Caco-2 (cell line): ENCODE measurements at regions not wholly inside any gene's neighbourhood (a gene's known extent, or its start where the extent isn't known, plus 50 kb on each side); places are given as distances from the start of the nearest gene placed in this dataset.
A peak's percentile ranks its signal among the peaks of the same experiment; 100 is the strongest.

Experiments used
- BruUV-seq: library from RNA; stranded (reverse); fragments of 400-500 nt; replicated peaks from 2 replicates; lab custom pipeline; 2021; lab: Mats Ljungman, UMichigan
- CTCF ChIA-PET: fragments of 300-600 bp; sonication (Branson Sonifier 250); formaldehyde crosslinking; loops from one replicate; lab custom pipeline; 2022; ENCODE audit warnings: antibody characterized with exemption; lab: Charles Lee
- POLR2A ChIA-PET: fragments of 300-600 bp; sonication (Branson Sonifier 250); formaldehyde crosslinking; loops from one replicate; lab custom pipeline; 2022; ENCODE audit warnings: antibody characterized with exemption; lab: Charles Lee
- DNase-seq, 2 experiments: peaks; one replicate each; pipeline versions ENCODE4 v3.0.0 to v3.0.0-alpha.2; 2020 to 2022
- H3K27me3 ChIP-seq: replicated peaks from 2 replicates; pipeline ENCODE4 v1.6.0; 2011; ENCODE audit warnings: low read length; ENCODE audit not compliant: control insufficient read depth, insufficient read depth
- H3K36me3 ChIP-seq: 2 replicates; pipeline ENCODE4 v1.5.1; 2011; ENCODE audit warnings: low read length; ENCODE audit not compliant: control insufficient read depth, insufficient read depth
- H3K4me1 ChIP-seq: fragments of 250-450 bp; sonication (Bioruptor Pico); 2 replicates; pipeline ENCODE4 v1.5.1; 2020; ENCODE audit warnings: mild to moderate bottlenecking
- H3K4me3 ChIP-seq: 2 replicates; pipeline ENCODE4 v1.5.1; 2011; ENCODE audit warnings: low read depth, mild to moderate bottlenecking, control low read depth, low read length
- H3K9me3 ChIP-seq: fragments of 250-450 bp; sonication (Bioruptor Pico); 2 replicates; pipeline ENCODE4 v1.5.1; 2020; ENCODE audit warnings: mild to moderate bottlenecking, moderate library complexity
- H3K27ac Mint-ChIP-seq: one replicate; pipeline ENCODE4 v1.8.0; 2022; ENCODE audit warnings: mixed read lengths; ENCODE audit not compliant: unreplicated experiment
- H3K27me3 Mint-ChIP-seq: one replicate; pipeline ENCODE4 v1.8.0; 2022; ENCODE audit warnings: mixed read lengths; ENCODE audit not compliant: insufficient read depth, unreplicated experiment
- H3K36me3 Mint-ChIP-seq: one replicate; pipeline ENCODE4 v1.8.0; 2022; ENCODE audit warnings: mild to moderate bottlenecking, mixed read lengths; ENCODE audit not compliant: insufficient read depth, unreplicated experiment
- H3K4me1 Mint-ChIP-seq: one replicate; pipeline ENCODE4 v1.8.0; 2022; ENCODE audit warnings: low read depth, mixed read lengths; ENCODE audit not compliant: unreplicated experiment
- H3K4me3 Mint-ChIP-seq: one replicate; pipeline ENCODE4 v1.8.0; 2022; ENCODE audit warnings: mild to moderate bottlenecking, moderate library complexity, mixed read lengths; ENCODE audit not compliant: unreplicated experiment
- H3K9me3 Mint-ChIP-seq: one replicate; pipeline ENCODE4 v1.8.0; 2022; ENCODE audit warnings: mixed read lengths; ENCODE audit not compliant: unreplicated experiment
- intact Hi-C: fragments of 100-400 bp; cut with micrococcal nuclease; formaldehyde crosslinking; loops from one replicate; pipeline ENCODE4 v1.10.0; 2022; ENCODE audit not compliant: unreplicated experiment
- TF ChIP-seq, protein P1 (sequence below), 2 experiments: fragments of 200-600 bp in 1 of 2; IDR thresholded peaks; 1 replicate in 1 of 2; 2 replicates in 1 of 2; pipeline versions ENCODE4 v1.5.1 to v1.8.0; 2011 to 2022; ENCODE audit warnings: antibody characterized with exemption in 1 of 2, control low read depth in 1 of 2, inconsistent platforms in 1 of 2, low read depth in 1 of 2, low read length in 1 of 2, mild to moderate bottlenecking in 1 of 2, moderate library complexity in 1 of 2; ENCODE audit not compliant: insufficient read depth in 1 of 2, severe bottlenecking in 1 of 2, unreplicated experiment in 1 of 2

DNA sequence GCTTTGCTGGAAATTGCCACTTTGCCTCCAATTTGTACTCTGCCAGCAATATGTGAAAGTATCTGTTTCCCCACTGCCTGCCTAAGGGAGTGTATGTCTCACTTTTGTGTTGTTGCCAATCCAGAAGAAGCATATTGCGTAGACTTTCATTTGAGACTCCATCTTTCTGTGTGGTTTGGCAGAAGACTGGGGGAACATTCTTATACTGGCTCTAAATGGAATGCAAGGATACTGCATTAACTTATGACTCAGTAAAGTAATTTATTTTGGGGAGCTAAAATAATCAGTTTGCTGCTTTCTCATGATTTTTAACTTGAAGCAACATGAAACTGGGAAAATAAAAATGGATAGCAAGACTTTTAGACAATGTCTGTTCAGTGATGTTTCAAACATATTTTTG is 107.7 kb upstream of the TMPRSS2 start:
- no TSS peak for BruUV-seq
- Histone ChIP-seq H3K4me1 (peaks cover 23% of the 10 kb centered on the region), H3K27me3 (no peaks in the 10 kb centered on the region), H3K36me3 (no peaks in the 10 kb centered on the region), H3K9me3 (no peaks in the 10 kb centered on the region), H3K4me3 (no peak overlapping the region)
- POLR2A ChIA-PET = no interaction called here
- Mint-ChIP-seq H3K27me3 (no peaks in the 10 kb centered on the region), H3K4me1 (peaks cover 13% of the 10 kb centered on the region), H3K4me3 (no peak overlapping the region), H3K9me3 (peaks cover 7% of the 10 kb centered on the region), H3K36me3 (no peaks in the 10 kb centered on the region), H3K27ac (no peak overlapping the region)
- CTCF ChIA-PET = interaction anchor here (1.6 kb wide), 1 partner anchor 100 kb away, joined by 5 read pairs; no protein-coding TSS in a partner anchor
- intact Hi-C loops = no loop called here
- TF ChIP-seq, protein P1, sequence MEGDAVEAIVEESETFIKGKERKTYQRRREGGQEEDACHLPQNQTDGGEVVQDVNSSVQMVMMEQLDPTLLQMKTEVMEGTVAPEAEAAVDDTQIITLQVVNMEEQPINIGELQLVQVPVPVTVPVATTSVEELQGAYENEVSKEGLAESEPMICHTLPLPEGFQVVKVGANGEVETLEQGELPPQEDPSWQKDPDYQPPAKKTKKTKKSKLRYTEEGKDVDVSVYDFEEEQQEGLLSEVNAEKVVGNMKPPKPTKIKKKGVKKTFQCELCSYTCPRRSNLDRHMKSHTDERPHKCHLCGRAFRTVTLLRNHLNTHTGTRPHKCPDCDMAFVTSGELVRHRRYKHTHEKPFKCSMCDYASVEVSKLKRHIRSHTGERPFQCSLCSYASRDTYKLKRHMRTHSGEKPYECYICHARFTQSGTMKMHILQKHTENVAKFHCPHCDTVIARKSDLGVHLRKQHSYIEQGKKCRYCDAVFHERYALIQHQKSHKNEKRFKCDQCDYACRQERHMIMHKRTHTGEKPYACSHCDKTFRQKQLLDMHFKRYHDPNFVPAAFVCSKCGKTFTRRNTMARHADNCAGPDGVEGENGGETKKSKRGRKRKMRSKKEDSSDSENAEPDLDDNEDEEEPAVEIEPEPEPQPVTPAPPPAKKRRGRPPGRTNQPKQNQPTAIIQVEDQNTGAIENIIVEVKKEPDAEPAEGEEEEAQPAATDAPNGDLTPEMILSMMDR (IDR thresholded peaks at IDR 0.05; ENCODE audit: insufficient read depth in 1 of 2, low read depth in 1 of 2, low read length in 1 of 2, severe bottlenecking in 1 of 2, unreplicated experiment in 1 of 2) = no peak
- DNase-seq = no peak

DNA sequence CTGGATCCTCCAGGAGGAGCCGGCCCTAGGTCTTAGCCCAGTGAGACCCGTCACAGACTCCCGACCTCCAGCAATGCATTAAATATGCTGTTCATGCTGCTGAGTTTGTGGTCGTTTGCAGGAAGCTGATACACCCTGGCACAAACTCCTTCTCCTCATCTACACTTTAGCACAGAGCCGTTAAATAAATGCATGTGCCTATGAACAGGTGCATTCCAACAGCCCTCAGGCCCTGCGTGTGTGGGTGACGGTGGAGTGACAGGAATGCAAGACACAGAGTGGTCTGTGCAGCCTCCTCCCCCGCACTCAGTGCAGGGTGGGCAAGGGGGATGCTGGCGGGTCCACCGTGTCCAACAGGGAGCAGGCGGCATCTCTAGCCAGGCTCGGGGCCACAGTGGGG is 106.6 kb upstream of the TMPRSS2 start:
- Mint-ChIP-seq H3K4me1 (peaks cover 13% of the 10 kb centered on the region), H3K36me3 (no peaks in the 10 kb centered on the region), H3K4me3 (no peak overlapping the region), H3K27me3 (no peaks in the 10 kb centered on the region), H3K9me3 (peaks cover 5% of the 10 kb centered on the region), H3K27ac (no peak overlapping the region)
- TF ChIP-seq, protein P1 (IDR thresholded peaks at IDR 0.05; ENCODE audit: insufficient read depth in 1 of 2, low read depth in 1 of 2, low read length in 1 of 2, severe bottlenecking in 1 of 2, unreplicated experiment in 1 of 2) = no peak
- DNase-seq = no peak
- H3K4me3 ChIP-seq = no peak overlapping the region
- H3K4me1 ChIP-seq = peaks cover 30% of the 10 kb centered on the region
- intact Hi-C loops = loop anchor here (5.0 kb wide), 2 partner anchors 332 to 503 kb away; no protein-coding TSS in a partner anchor
- no TSS peak for BruUV-seq
- H3K9me3 ChIP-seq = no peaks in the 10 kb centered on the region
- H3K27me3 ChIP-seq = no peaks in the 10 kb centered on the region
- CTCF ChIA-PET = no interaction called here
- POLR2A ChIA-PET = no interaction called here
- no peaks in the 10 kb centered on the region for H3K36me3 ChIP-seq

- TF ChIP-seq, protein P1 (IDR thresholded peaks at IDR 0.05; ENCODE audit: insufficient read depth in 1 of 2, low read depth in 1 of 2, low read length in 1 of 2, severe bottlenecking in 1 of 2, unreplicated experiment in 1 of 2) = no peak
- no peaks in the 10 kb centered on the region for H3K27me3 ChIP-seq
- Mint-ChIP-seq H3K27me3 (no peaks in the 10 kb centered on the region), H3K4me1 (peaks cover 13% of the 10 kb centered on the region), H3K36me3 (no peaks in the 10 kb centered on the region), H3K4me3 (no peak overlapping the region), H3K27ac (peak overlapping the region; percentile 63), H3K9me3 (no peaks in the 10 kb centered on the region)
- H3K4me1 ChIP-seq = peaks cover 30% of the 10 kb centered on the region
- DNase-seq = no peak
- ChIA-PET POLR2A (interaction anchor here (1.3 kb wide), 1 partner anchor 153 kb away, joined by 4 read pairs; the partner anchor contains the start of gene RIPK4), CTCF (interaction anchor here (1.2 to 4.0 kb wide), 18 partner anchors 21 to 330 kb away, joined by 3 to 61 read pairs (median 13); partner anchors contain the start of gene RIPK4)
- H3K36me3 ChIP-seq = no peaks in the 10 kb centered on the region
- intact Hi-C loops = loop anchor here (1.0 to 5.0 kb wide), 5 partner anchors 21 to 504 kb away; no protein-coding TSS in a partner anchor
- H3K4me3 ChIP-seq = no peak overlapping the region
- BruUV-seq = no TSS peak
- H3K9me3 ChIP-seq = no peaks in the 10 kb centered on the region
These were observed 105.6 kb upstream of the TMPRSS2 start for GRCh38 chr21:41613533-41613909.
